HG02588 (cell line): ENCODE measurements at regions not wholly inside any gene's neighbourhood (a gene's known extent, or its start where the extent isn't known, plus 50 kb on each side); places are given as distances from the start of the nearest gene placed in this dataset.

Experiments used
- ATAC-seq: cut with Tn5 transposase; IDR thresholded peaks from one replicate; pipeline ENCODE4 v1.9.1; 2021; ENCODE audit warnings: mild to moderate bottlenecking, moderate library complexity; ENCODE audit not compliant: unreplicated experiment

- ATAC-seq = no peak
Measured at GRCh38 chr17:36885153-36885735, 52.0 kb upstream of the LHX1 start.

GRCh38 chr17:36885771-36886377 is 51.4 kb upstream of the LHX1 start:
- ATAC-seq = no peak
